ENCODE measurements at regions not wholly inside any gene's neighbourhood (a gene's known extent, or its start where the extent isn't known, plus 50 kb on each side); places are given as distances from the start of the nearest gene placed in this dataset.

- POLR2A ChIA-PET, result no interaction called here
- DNase-seq (ENCODE audit: low spot score), result no peak
These were observed 376.0 kb upstream of the PDE3A start for GRCh38 chr12:19992311-19992710.

More at GRCh38 chr12:19992311-19992710, 376.0 kb upstream of the PDE3A start:
- H3K27me3 Mint-ChIP-seq (ENCODE audit: low read depth), result no peaks in the 10 kb centered on the region
- CTCF ChIA-PET, result no interaction called here
- TF ChIP-seq, protein P1, sequence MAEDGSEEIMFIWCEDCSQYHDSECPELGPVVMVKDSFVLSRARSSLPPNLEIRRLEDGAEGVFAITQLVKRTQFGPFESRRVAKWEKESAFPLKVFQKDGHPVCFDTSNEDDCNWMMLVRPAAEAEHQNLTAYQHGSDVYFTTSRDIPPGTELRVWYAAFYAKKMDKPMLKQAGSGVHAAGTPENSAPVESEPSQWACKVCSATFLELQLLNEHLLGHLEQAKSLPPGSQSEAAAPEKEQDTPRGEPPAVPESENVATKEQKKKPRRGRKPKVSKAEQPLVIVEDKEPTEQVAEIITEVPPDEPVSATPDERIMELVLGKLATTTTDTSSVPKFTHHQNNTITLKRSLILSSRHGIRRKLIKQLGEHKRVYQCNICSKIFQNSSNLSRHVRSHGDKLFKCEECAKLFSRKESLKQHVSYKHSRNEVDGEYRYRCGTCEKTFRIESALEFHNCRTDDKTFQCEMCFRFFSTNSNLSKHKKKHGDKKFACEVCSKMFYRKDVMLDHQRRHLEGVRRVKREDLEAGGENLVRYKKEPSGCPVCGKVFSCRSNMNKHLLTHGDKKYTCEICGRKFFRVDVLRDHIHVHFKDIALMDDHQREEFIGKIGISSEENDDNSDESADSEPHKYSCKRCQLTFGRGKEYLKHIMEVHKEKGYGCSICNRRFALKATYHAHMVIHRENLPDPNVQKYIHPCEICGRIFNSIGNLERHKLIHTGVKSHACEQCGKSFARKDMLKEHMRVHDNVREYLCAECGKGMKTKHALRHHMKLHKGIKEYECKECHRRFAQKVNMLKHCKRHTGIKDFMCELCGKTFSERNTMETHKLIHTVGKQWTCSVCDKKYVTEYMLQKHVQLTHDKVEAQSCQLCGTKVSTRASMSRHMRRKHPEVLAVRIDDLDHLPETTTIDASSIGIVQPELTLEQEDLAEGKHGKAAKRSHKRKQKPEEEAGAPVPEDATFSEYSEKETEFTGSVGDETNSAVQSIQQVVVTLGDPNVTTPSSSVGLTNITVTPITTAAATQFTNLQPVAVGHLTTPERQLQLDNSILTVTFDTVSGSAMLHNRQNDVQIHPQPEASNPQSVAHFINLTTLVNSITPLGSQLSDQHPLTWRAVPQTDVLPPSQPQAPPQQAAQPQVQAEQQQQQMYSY (CRISPR knock-in tag; IDR thresholded peaks at IDR 0.05), result no peak
- TF ChIP-seq SMAD3 (CRISPR knock-in tag; IDR thresholded peaks at IDR 0.05; ENCODE audit: borderline replicate concordance), result no peak
- no peak for TF ChIP-seq ZNF232 (CRISPR knock-in tag; IDR thresholded peaks at IDR 0.05)
- TF ChIP-seq, protein P2, sequence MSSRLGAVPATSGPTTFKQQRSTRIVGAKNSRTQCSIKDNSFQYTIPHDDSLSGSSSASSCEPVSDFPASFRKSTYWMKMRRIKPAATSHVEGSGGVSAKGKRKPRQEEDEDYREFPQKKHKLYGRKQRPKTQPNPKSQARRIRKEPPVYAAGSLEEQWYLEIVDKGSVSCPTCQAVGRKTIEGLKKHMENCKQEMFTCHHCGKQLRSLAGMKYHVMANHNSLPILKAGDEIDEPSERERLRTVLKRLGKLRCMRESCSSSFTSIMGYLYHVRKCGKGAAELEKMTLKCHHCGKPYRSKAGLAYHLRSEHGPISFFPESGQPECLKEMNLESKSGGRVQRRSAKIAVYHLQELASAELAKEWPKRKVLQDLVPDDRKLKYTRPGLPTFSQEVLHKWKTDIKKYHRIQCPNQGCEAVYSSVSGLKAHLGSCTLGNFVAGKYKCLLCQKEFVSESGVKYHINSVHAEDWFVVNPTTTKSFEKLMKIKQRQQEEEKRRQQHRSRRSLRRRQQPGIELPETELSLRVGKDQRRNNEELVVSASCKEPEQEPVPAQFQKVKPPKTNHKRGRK (CRISPR knock-in tag; IDR thresholded peaks at IDR 0.05; ENCODE audit: borderline replicate concordance), result no peak
- TF ChIP-seq ZNF671 (CRISPR knock-in tag; IDR thresholded peaks at IDR 0.05), result no peak
- TF ChIP-seq, protein P3, sequence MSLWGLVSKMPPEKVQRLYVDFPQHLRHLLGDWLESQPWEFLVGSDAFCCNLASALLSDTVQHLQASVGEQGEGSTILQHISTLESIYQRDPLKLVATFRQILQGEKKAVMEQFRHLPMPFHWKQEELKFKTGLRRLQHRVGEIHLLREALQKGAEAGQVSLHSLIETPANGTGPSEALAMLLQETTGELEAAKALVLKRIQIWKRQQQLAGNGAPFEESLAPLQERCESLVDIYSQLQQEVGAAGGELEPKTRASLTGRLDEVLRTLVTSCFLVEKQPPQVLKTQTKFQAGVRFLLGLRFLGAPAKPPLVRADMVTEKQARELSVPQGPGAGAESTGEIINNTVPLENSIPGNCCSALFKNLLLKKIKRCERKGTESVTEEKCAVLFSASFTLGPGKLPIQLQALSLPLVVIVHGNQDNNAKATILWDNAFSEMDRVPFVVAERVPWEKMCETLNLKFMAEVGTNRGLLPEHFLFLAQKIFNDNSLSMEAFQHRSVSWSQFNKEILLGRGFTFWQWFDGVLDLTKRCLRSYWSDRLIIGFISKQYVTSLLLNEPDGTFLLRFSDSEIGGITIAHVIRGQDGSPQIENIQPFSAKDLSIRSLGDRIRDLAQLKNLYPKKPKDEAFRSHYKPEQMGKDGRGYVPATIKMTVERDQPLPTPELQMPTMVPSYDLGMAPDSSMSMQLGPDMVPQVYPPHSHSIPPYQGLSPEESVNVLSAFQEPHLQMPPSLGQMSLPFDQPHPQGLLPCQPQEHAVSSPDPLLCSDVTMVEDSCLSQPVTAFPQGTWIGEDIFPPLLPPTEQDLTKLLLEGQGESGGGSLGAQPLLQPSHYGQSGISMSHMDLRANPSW (CRISPR knock-in tag; conservative IDR thresholded peaks at IDR 0.05; ENCODE audit: low read depth), result no peak
- no peak for TF ChIP-seq ZNF317 (CRISPR knock-in tag; IDR thresholded peaks at IDR 0.05; ENCODE audit: borderline replicate concordance, low read depth)
- no peak for TF ChIP-seq SMAD4 (CRISPR knock-in tag; IDR thresholded peaks at IDR 0.05)
- TF ChIP-seq PRRX2 (CRISPR knock-in tag; IDR thresholded peaks at IDR 0.05), result no peak
- TF ChIP-seq ZNF396 (CRISPR knock-in tag; IDR thresholded peaks at IDR 0.05; ENCODE audit: borderline replicate concordance), result no peak
- TF ChIP-seq AFF4 (CRISPR knock-in tag; IDR thresholded peaks at IDR 0.05; ENCODE audit: borderline replicate concordance), result no peak
- no peak for TF ChIP-seq RELA (CRISPR knock-in tag; IDR thresholded peaks at IDR 0.05; ENCODE audit: borderline replicate concordance)
- no peak for TF ChIP-seq USF1 (CRISPR knock-in tag; IDR thresholded peaks at IDR 0.05)
- no peak for TF ChIP-seq CREM (CRISPR knock-in tag; IDR thresholded peaks at IDR 0.05)
- TF ChIP-seq, protein P4, sequence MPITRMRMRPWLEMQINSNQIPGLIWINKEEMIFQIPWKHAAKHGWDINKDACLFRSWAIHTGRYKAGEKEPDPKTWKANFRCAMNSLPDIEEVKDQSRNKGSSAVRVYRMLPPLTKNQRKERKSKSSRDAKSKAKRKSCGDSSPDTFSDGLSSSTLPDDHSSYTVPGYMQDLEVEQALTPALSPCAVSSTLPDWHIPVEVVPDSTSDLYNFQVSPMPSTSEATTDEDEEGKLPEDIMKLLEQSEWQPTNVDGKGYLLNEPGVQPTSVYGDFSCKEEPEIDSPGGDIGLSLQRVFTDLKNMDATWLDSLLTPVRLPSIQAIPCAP (CRISPR knock-in tag; IDR thresholded peaks at IDR 0.05), result no peak
- no peak for TF ChIP-seq FOXP4 (CRISPR knock-in tag; IDR thresholded peaks at IDR 0.05)
- H3K4me1 Mint-ChIP-seq, result no peaks in the 10 kb centered on the region
- no peak overlapping the region for H3K27ac Mint-ChIP-seq
- no peak overlapping the region for H3K4me3 Mint-ChIP-seq
- no peak for ATAC-seq
- no peaks in the 10 kb centered on the region for H3K36me3 Mint-ChIP-seq
- peaks cover 5% of the 10 kb centered on the region for H3K9me3 Mint-ChIP-seq
